ENCODE measurements at regions not wholly inside any gene's neighbourhood (a gene's known extent, or its start where the extent isn't known, plus 50 kb on each side); places are given as distances from the start of the nearest gene placed in this dataset.

- H3K27ac ChIP-seq, result no peak overlapping the region
- H3K9ac ChIP-seq, result no peak overlapping the region
- H3K36me3 ChIP-seq (ENCODE audit: control insufficient read depth, insufficient read depth, low read length), result no peaks in the 10 kb centered on the region
- no peaks in the 10 kb centered on the region for H3K27me3 ChIP-seq (ENCODE audit: control insufficient read depth, insufficient read depth, low read length)
- H3K9me3 ChIP-seq (ENCODE audit: control insufficient read depth, low read length), result no peaks in the 10 kb centered on the region
- no peaks in the 10 kb centered on the region for H3K79me2 ChIP-seq
- H3K4me1 ChIP-seq, result no peaks in the 10 kb centered on the region
- TF ChIP-seq, protein P1, sequence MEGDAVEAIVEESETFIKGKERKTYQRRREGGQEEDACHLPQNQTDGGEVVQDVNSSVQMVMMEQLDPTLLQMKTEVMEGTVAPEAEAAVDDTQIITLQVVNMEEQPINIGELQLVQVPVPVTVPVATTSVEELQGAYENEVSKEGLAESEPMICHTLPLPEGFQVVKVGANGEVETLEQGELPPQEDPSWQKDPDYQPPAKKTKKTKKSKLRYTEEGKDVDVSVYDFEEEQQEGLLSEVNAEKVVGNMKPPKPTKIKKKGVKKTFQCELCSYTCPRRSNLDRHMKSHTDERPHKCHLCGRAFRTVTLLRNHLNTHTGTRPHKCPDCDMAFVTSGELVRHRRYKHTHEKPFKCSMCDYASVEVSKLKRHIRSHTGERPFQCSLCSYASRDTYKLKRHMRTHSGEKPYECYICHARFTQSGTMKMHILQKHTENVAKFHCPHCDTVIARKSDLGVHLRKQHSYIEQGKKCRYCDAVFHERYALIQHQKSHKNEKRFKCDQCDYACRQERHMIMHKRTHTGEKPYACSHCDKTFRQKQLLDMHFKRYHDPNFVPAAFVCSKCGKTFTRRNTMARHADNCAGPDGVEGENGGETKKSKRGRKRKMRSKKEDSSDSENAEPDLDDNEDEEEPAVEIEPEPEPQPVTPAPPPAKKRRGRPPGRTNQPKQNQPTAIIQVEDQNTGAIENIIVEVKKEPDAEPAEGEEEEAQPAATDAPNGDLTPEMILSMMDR (IDR thresholded peaks at IDR 0.05), result no peak
- no peak overlapping the region for H3K4me3 ChIP-seq (ENCODE audit: low read depth, low read length)
- no peak overlapping the region for H2AFZ ChIP-seq
- no peak overlapping the region for H3K4me2 ChIP-seq (ENCODE audit: low read length)
Measured at GRCh38 chr4:175435381-175435783, 376.7 kb downstream of the GPM6A start.

DNA sequence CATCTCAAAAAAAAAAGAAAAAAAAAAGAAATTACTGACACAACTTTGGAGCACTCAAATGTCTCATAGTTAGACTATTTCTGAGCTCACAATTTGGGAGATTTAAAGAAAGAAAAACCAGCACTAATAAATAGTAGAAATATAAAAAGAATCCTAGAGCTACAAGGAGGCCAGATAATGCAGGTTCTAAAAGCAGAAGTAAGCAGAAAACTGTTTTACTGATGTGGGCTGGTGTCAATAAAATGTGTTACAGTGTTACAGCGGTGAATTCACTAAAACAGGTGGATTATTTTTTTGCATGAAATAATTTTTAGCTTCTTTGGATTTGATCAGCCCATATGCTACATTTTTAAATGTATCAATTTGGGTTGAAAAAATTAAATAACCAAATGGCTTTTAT, 375.9 kb downstream of the GPM6A start:
- Histone ChIP-seq H3K27ac (no peak overlapping the region), H3K79me2 (no peaks in the 10 kb centered on the region), H3K4me2 (ENCODE audit: low read length) (no peak overlapping the region), H3K4me1 (no peaks in the 10 kb centered on the region), H2AFZ (no peak overlapping the region), H3K9me3 (ENCODE audit: control insufficient read depth, low read length) (no peaks in the 10 kb centered on the region), H3K9ac (no peak overlapping the region), H3K4me3 (ENCODE audit: low read depth, low read length) (no peak overlapping the region), H3K27me3 (ENCODE audit: control insufficient read depth, insufficient read depth, low read length) (no peaks in the 10 kb centered on the region), H3K36me3 (ENCODE audit: control insufficient read depth, insufficient read depth, low read length) (no peaks in the 10 kb centered on the region)
- TF ChIP-seq, protein P1 (IDR thresholded peaks at IDR 0.05), result no peak

GRCh38 chr4:175440786-175441185, 371.3 kb downstream of the GPM6A start:
- TF ChIP-seq, protein P1 (IDR thresholded peaks at IDR 0.05), result no peak
- Histone ChIP-seq H3K27me3 (ENCODE audit: control insufficient read depth, insufficient read depth, low read length) (no peaks in the 10 kb centered on the region), H3K79me2 (no peaks in the 10 kb centered on the region), H3K36me3 (ENCODE audit: control insufficient read depth, insufficient read depth, low read length) (no peaks in the 10 kb centered on the region), H2AFZ (no peak overlapping the region), H3K4me2 (ENCODE audit: low read length) (no peak overlapping the region), H3K9ac (no peak overlapping the region), H3K4me1 (no peaks in the 10 kb centered on the region), H3K27ac (no peak overlapping the region), H3K9me3 (ENCODE audit: control insufficient read depth, low read length) (no peaks in the 10 kb centered on the region), H3K4me3 (ENCODE audit: low read depth, low read length) (no peak overlapping the region)

DNA sequence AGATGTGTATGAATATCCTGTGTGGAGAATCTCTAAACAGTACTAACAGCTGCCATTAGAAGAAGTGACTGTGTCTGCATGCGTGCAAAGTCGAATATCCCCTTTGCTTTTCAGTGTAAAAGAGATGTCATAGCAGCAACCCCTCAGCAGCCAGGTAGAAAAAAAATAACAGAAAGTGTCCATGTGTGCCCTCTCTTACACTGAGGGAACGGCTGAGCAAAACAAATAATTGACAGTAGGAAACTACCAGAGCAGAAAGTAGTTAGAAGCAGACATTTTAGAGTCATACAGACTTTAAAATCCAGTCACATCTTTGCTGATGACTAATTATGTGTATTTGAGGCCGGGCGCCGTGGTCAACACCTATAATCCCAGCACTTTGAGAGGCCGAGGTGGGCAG, 370.8 kb downstream of the GPM6A start:
- Histone ChIP-seq H3K4me2 (ENCODE audit: low read length) (no peak overlapping the region), H3K36me3 (ENCODE audit: control insufficient read depth, insufficient read depth, low read length) (no peaks in the 10 kb centered on the region), H2AFZ (no peak overlapping the region), H3K79me2 (no peaks in the 10 kb centered on the region), H3K9me3 (ENCODE audit: control insufficient read depth, low read length) (no peaks in the 10 kb centered on the region), H3K4me1 (no peaks in the 10 kb centered on the region), H3K27me3 (ENCODE audit: control insufficient read depth, insufficient read depth, low read length) (no peaks in the 10 kb centered on the region), H3K27ac (no peak overlapping the region), H3K9ac (no peak overlapping the region), H3K4me3 (ENCODE audit: low read depth, low read length) (no peak overlapping the region)
- TF ChIP-seq, protein P1 (IDR thresholded peaks at IDR 0.05), result no peak

GRCh38 chr4:175443547-175443946, 368.5 kb downstream of the GPM6A start:
- Histone ChIP-seq H3K9ac (no peak overlapping the region), H2AFZ (no peak overlapping the region), H3K4me2 (ENCODE audit: low read length) (no peak overlapping the region), H3K36me3 (ENCODE audit: control insufficient read depth, insufficient read depth, low read length) (no peaks in the 10 kb centered on the region), H3K9me3 (ENCODE audit: control insufficient read depth, low read length) (no peaks in the 10 kb centered on the region), H3K27ac (no peak overlapping the region), H3K4me3 (ENCODE audit: low read depth, low read length) (no peak overlapping the region), H3K27me3 (ENCODE audit: control insufficient read depth, insufficient read depth, low read length) (no peaks in the 10 kb centered on the region), H3K79me2 (no peaks in the 10 kb centered on the region), H3K4me1 (no peaks in the 10 kb centered on the region)
- TF ChIP-seq, protein P1 (IDR thresholded peaks at IDR 0.05), result no peak
